Endothelial cell of umbilical vein (primary cell): ENCODE measurements at regions not wholly inside any gene's neighbourhood (a gene's known extent, or its start where the extent isn't known, plus 50 kb on each side); places are given as distances from the start of the nearest gene placed in this dataset.

ENCODE experiments used
- BruUV-seq: library from RNA; stranded (reverse); fragments of 400-500 nt; replicated peaks from 2 replicates; lab custom pipeline; 2021; lab: Mats Ljungman, UMichigan
- CTCF ChIA-PET: fragments of 300-600, 350-600 bp; sonication (Branson Sonifier 250); formaldehyde crosslinking; loops from one replicate; lab custom pipeline; 2021; ENCODE audit warnings: antibody characterized with exemption, inconsistent platforms; lab: Charles Lee
- POLR2A ChIA-PET: fragments of 300-600, 350-600 bp; sonication (Branson Sonifier 250); formaldehyde crosslinking; loops from one replicate; lab custom pipeline; 2021; ENCODE audit warnings: antibody characterized with exemption, inconsistent platforms; lab: Charles Lee
- DNase-seq: peaks from one replicate; pipeline ENCODE4 v3.0.0-alpha.2; 2011; ENCODE audit warnings: low read depth, low spot score
- FAIRE-seq: peaks from 2 replicates; lab custom pipeline; 2011; peaks lifted over from hg19 to GRCh38; lab: Jason Lieb, UNC
- H2AFZ ChIP-seq: 2 replicates; pipeline ENCODE4 v1.6.0; 2012; ENCODE audit warnings: low read depth, low read length, control low read depth, inconsistent platforms
- H3K27ac ChIP-seq: 2 replicates; pipeline ENCODE4 v1.5.1; 2011; ENCODE audit warnings: low read depth, mild to moderate bottlenecking, control low read depth, low read length, moderate library complexity; ENCODE audit not compliant: insufficient read depth
- H3K27me3 ChIP-seq, 2 experiments: 2 replicates each; pipeline versions ENCODE4 v1.6.0 to v1.6.1; 2011; ENCODE audit warnings: low read length in 2 of 2, mixed read lengths in 1 of 2; ENCODE audit not compliant: control insufficient read depth in 2 of 2, insufficient read depth in 2 of 2
- H3K36me3 ChIP-seq, 2 experiments: 2 replicates in 1 of 2; 3 replicates in 1 of 2; pipeline ENCODE4 v1.5.1; 2011; ENCODE audit warnings: low read length in 2 of 2, mild to moderate bottlenecking in 1 of 2, moderate library complexity in 1 of 2; ENCODE audit not compliant: control insufficient read depth in 2 of 2, insufficient read depth in 2 of 2; ENCODE audit errors: extremely low read depth in 1 of 2
- H3K4me1 ChIP-seq: 3 replicates; pipeline ENCODE4 v1.5.1; 2011; ENCODE audit warnings: mild to moderate bottlenecking, low read length; ENCODE audit not compliant: control insufficient read depth, insufficient read depth; ENCODE audit errors: extremely low read depth
- H3K4me2 ChIP-seq: 2 replicates; pipeline ENCODE4 v1.6.1; 2011; ENCODE audit warnings: low read length, control low read depth, mixed read lengths; ENCODE audit not compliant: insufficient read depth
- H3K4me3 ChIP-seq, 3 experiments: fragments of 200-600 bp in 1 of 3; sonication (generic), shearing (Covaris generic) in 1 of 3; replicated peaks in 1 of 3; 2 replicates each; pipeline ENCODE4 v1.5.1; 2011 to 2016; ENCODE audit warnings: control low read depth in 3 of 3, low read length in 3 of 3, mild to moderate bottlenecking in 2 of 3, inconsistent platforms in 1 of 3, low read depth in 1 of 3, moderate library complexity in 1 of 3; ENCODE audit not compliant: insufficient read depth in 1 of 3
- H3K79me2 ChIP-seq: 2 replicates; pipeline ENCODE4 v1.6.0; 2012; ENCODE audit warnings: low read length, inconsistent platforms; ENCODE audit not compliant: control insufficient read depth, insufficient read depth
- H3K9ac ChIP-seq: replicated peaks from 2 replicates; pipeline ENCODE3; 2011; ENCODE audit warnings: low read length, control low read depth; ENCODE audit not compliant: insufficient read depth; ENCODE audit errors: extremely low read depth
- H3K9me1 ChIP-seq: replicated peaks from 3 replicates; pipeline ENCODE4 v1.6.0; 2011; ENCODE audit warnings: mild to moderate bottlenecking, low read length; ENCODE audit not compliant: control insufficient read depth, insufficient read depth; ENCODE audit errors: extremely low read depth
- H3K9me3 ChIP-seq: replicated peaks from 2 replicates; pipeline ENCODE4 v1.5.1; 2012; ENCODE audit warnings: low read length, inconsistent platforms; ENCODE audit not compliant: control insufficient read depth, insufficient read depth
- H4K20me1 ChIP-seq: replicated peaks from 2 replicates; pipeline ENCODE3; 2011; ENCODE audit warnings: mild to moderate bottlenecking, low read length; ENCODE audit not compliant: control insufficient read depth, insufficient read depth; ENCODE audit errors: extremely low read depth
- CTCF ChIP-seq, 2 donors: IDR thresholded peaks; 1 replicate in 1 of 2; 2 replicates in 1 of 2; pipeline ENCODE4 v1.5.1; 2011; ENCODE audit warnings: low read length in 2 of 2, mild to moderate bottlenecking in 2 of 2, moderate library complexity in 2 of 2, control low read depth in 1 of 2, inconsistent platforms in 1 of 2, low read depth in 1 of 2; ENCODE audit not compliant: insufficient read depth in 1 of 2; ENCODE audit errors: extremely low read depth in 1 of 2
- EZH2 ChIP-seq: IDR thresholded peaks from 2 replicates; pipeline ENCODE4 v1.6.1; 2012; ENCODE audit warnings: borderline replicate concordance, low read depth, mild to moderate bottlenecking, moderate library complexity, low read length, inconsistent platforms; ENCODE audit not compliant: severe bottlenecking
- FOS ChIP-seq: IDR thresholded peaks from 2 replicates; pipeline ENCODE4 v1.6.1; 2011; ENCODE audit warnings: mild to moderate bottlenecking, low read length, moderate library complexity, borderline replicate concordance; ENCODE audit not compliant: insufficient read depth
- GATA2 ChIP-seq: IDR thresholded peaks from 2 replicates; pipeline ENCODE4 v1.7.0; 2011; ENCODE audit warnings: low read depth, mild to moderate bottlenecking, moderate library complexity, mixed read lengths, low read length; ENCODE audit not compliant: insufficient read length, insufficient read depth
- JUN ChIP-seq: IDR thresholded peaks from 2 replicates; pipeline ENCODE4 v1.6.1; 2011; ENCODE audit warnings: borderline replicate concordance, low read depth; ENCODE audit not compliant: insufficient read length, insufficient read depth
- MYC ChIP-seq: IDR thresholded peaks from one replicate; pipeline ENCODE4 v1.6.1; 2011; ENCODE audit warnings: mild to moderate bottlenecking, low read depth, low read length
- POLR2A ChIP-seq: IDR thresholded peaks from 2 replicates; pipeline ENCODE4 v1.6.1; 2012; ENCODE audit warnings: low read depth, mild to moderate bottlenecking, control low read depth, low read length
- POLR2AphosphoS5 ChIP-seq: IDR thresholded peaks from 2 replicates; pipeline ENCODE4 v1.6.1; 2012; ENCODE audit warnings: low read depth, mild to moderate bottlenecking, control low read depth, low read length, moderate library complexity; ENCODE audit not compliant: insufficient read depth
- dilution Hi-C: fragments of 300-500 bp; cut with MboI; formaldehyde crosslinking; loops from one replicate; pipeline ENCODE4 v1.15.0; 2019; ENCODE audit warnings: low sequenced_read_pairs; ENCODE audit not compliant: extremely low pct_ligation_motif_present
- intact Hi-C: fragments of 100-400 bp; cut with micrococcal nuclease; formaldehyde crosslinking; loops from one replicate; pipeline ENCODE4 v1.10.0; 2022
- TF ChIP-seq, protein P1 (sequence below): IDR thresholded peaks from 2 replicates; pipeline ENCODE4 v1.6.1; 2011; ENCODE audit not compliant: insufficient read depth, insufficient read length

DNA sequence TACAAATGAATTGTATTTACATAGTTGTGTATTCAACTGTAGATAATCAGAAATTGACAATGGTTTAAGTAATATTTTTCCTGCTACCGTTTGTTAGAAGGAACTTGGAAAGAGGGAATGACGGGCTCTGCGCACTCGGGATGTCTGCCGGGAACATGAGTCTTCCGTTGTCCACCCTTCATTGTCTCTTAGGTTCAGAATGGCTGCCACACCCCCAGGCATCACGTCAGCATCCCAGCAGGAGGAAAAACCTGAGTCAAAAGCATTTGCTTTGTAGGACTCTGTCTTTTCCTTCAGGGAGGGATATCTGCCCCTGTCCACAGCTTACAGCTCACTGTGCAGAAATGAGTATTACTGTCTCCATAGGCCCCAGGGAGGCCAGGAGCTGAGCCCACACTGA, 331.2 kb downstream of the THBS2 start:
- ChIA-PET POLR2A (no interaction called here), CTCF (no interaction called here)
- no peak overlapping the region for H2AFZ ChIP-seq
- H3K36me3 ChIP-seq, result no peaks in the 10 kb centered on the region
- no peaks in the 10 kb centered on the region for H3K9me1 ChIP-seq
- no peak overlapping the region for H3K9ac ChIP-seq
- no peak for FAIRE-seq
- dilution Hi-C loops, result no loop called here
- BruUV-seq, result no TSS peak
- no peak overlapping the region for H3K4me2 ChIP-seq
- TF ChIP-seq POLR2AphosphoS5, result no peak
- TF ChIP-seq JUN, result no peak
- TF ChIP-seq GATA2, result no peak
- no peak for TF ChIP-seq EZH2
- TF ChIP-seq MYC, result no peak
- TF ChIP-seq, protein P1, sequence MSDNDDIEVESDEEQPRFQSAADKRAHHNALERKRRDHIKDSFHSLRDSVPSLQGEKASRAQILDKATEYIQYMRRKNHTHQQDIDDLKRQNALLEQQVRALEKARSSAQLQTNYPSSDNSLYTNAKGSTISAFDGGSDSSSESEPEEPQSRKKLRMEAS, result no peak
- TF ChIP-seq CTCF (IDR thresholded peaks at IDR 0.05; ENCODE audit: extremely low read depth in 1 of 2, insufficient read depth in 1 of 2, low read depth in 1 of 2, low read length in 2 of 2), result no peak
- no peak for TF ChIP-seq POLR2A
- no peak for TF ChIP-seq FOS
- H3K79me2 ChIP-seq, result no peaks in the 10 kb centered on the region
- intact Hi-C loops, result no loop called here
- H3K4me1 ChIP-seq, result no peaks in the 10 kb centered on the region
- no peak overlapping the region for H3K4me3 ChIP-seq
- no peaks in the 10 kb centered on the region for H3K9me3 ChIP-seq
- no peaks in the 10 kb centered on the region for H4K20me1 ChIP-seq
- no peak for DNase-seq
- H3K27me3 ChIP-seq, result no peaks in the 10 kb centered on the region
- no peak overlapping the region for H3K27ac ChIP-seq
